ENCODE measurements at regions not wholly inside any gene's neighbourhood (a gene's known extent, or its start where the extent isn't known, plus 50 kb on each side); places are given as distances from the start of the nearest gene placed in this dataset.

GRCh38 chr3:168539909-168540308 lies 444.2 kb upstream of the GOLIM4 start:
- TF ChIP-seq, protein P1, sequence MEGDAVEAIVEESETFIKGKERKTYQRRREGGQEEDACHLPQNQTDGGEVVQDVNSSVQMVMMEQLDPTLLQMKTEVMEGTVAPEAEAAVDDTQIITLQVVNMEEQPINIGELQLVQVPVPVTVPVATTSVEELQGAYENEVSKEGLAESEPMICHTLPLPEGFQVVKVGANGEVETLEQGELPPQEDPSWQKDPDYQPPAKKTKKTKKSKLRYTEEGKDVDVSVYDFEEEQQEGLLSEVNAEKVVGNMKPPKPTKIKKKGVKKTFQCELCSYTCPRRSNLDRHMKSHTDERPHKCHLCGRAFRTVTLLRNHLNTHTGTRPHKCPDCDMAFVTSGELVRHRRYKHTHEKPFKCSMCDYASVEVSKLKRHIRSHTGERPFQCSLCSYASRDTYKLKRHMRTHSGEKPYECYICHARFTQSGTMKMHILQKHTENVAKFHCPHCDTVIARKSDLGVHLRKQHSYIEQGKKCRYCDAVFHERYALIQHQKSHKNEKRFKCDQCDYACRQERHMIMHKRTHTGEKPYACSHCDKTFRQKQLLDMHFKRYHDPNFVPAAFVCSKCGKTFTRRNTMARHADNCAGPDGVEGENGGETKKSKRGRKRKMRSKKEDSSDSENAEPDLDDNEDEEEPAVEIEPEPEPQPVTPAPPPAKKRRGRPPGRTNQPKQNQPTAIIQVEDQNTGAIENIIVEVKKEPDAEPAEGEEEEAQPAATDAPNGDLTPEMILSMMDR (conservative IDR thresholded peaks at IDR 0.05), result no peak
- no peak for TF ChIP-seq ZFX (IDR thresholded peaks at IDR 0.05)
